ENCODE measurements at regions not wholly inside any gene's neighbourhood (a gene's known extent, or its start where the extent isn't known, plus 50 kb on each side); places are given as distances from the start of the nearest gene placed in this dataset.
A peak's percentile ranks its signal among the peaks of the same experiment; 100 is the strongest.

GRCh38 chr18:24734058-24734457 lies 273.6 kb downstream of the HRH4 start:
- peak in 1 of 2 donors; percentile 55 for DNase-seq (ENCODE audit: low read depth in 2 of 2)

GRCh38 chr18:24735624-24736231 lies 275.3 kb downstream of the HRH4 start:
- DNase-seq (ENCODE audit: low read depth in 2 of 2) = no peak

GRCh38 chr18:24736662-24737330 lies 276.4 kb downstream of the HRH4 start:
- DNase-seq (ENCODE audit: low read depth in 2 of 2) = no peak

GRCh38 chr18:24740829-24741228 lies 280.4 kb downstream of the HRH4 start:
- no peak for DNase-seq (ENCODE audit: low read depth in 2 of 2)

GRCh38 chr18:24741321-24741720 lies 280.9 kb downstream of the HRH4 start:
- no peak for DNase-seq (ENCODE audit: low read depth in 2 of 2)

GRCh38 chr18:24741965-24742724 lies 281.7 kb downstream of the HRH4 start:
- DNase-seq (ENCODE audit: low read depth in 2 of 2) = no peak

GRCh38 chr18:24754583-24755253 lies 294.3 kb downstream of the HRH4 start:
- DNase-seq (ENCODE audit: low read depth in 2 of 2) = no peak

GRCh38 chr18:24756385-24756784 lies 295.9 kb downstream of the HRH4 start:
- DNase-seq (ENCODE audit: low read depth in 2 of 2) = no peak

- DNase-seq (ENCODE audit: low read depth in 2 of 2) = no peak
These were observed 296.7 kb downstream of the HRH4 start for GRCh38 chr18:24757134-24757533.

GRCh38 chr18:24761765-24762164 lies 301.3 kb downstream of the HRH4 start:
- DNase-seq (ENCODE audit: low read depth in 2 of 2) = no peak

GRCh38 chr18:24762511-24762910 lies 302.1 kb downstream of the HRH4 start:
- no peak for DNase-seq (ENCODE audit: low read depth in 2 of 2)

- no peak for DNase-seq (ENCODE audit: low read depth in 2 of 2)
These were observed 303.5 kb downstream of the HRH4 start for GRCh38 chr18:24763765-24764513.

- DNase-seq (ENCODE audit: low read depth in 2 of 2) = no peak
These were observed 304.3 kb downstream of the HRH4 start for GRCh38 chr18:24764766-24765165.

- DNase-seq (ENCODE audit: low read depth in 2 of 2) = no peak
These were observed 305.9 kb downstream of the HRH4 start for GRCh38 chr18:24766376-24766775.

- DNase-seq (ENCODE audit: low read depth in 2 of 2) = no peak
These were observed 310.0 kb downstream of the HRH4 start for GRCh38 chr18:24770311-24771024.

- DNase-seq (ENCODE audit: low read depth in 2 of 2) = no peak
These were observed 310.9 kb downstream of the HRH4 start for GRCh38 chr18:24771300-24771699.

GRCh38 chr18:24773101-24773500 lies 312.7 kb downstream of the HRH4 start:
- DNase-seq (ENCODE audit: low read depth in 2 of 2) = no peak

- no peak for DNase-seq (ENCODE audit: low read depth in 2 of 2)
These were observed 315.6 kb downstream of the HRH4 start for GRCh38 chr18:24776019-24776418.

GRCh38 chr18:24778810-24779418 lies 318.5 kb downstream of the HRH4 start:
- DNase-seq (ENCODE audit: low read depth in 2 of 2) = no peak

GRCh38 chr18:24782566-24782965 lies 322.1 kb downstream of the HRH4 start:
- DNase-seq (ENCODE audit: low read depth in 2 of 2) = no peak

Measured in lung microvascular endothelial cell (primary cell).